Liver (tissue), 8 donors: ENCODE measurements at regions not wholly inside any gene's neighbourhood (a gene's known extent, or its start where the extent isn't known, plus 50 kb on each side); places are given as distances from the start of the nearest gene placed in this dataset.
A peak's percentile ranks its signal among the peaks of the same experiment; 100 is the strongest.

ENCODE experiments used
- DNase-seq: peaks from one replicate; pipeline ENCODE4 v3.0.0-alpha.2; 2017; ENCODE audit warnings: low spot score
- H3K27ac ChIP-seq, 2 donors: one replicate each; pipeline ENCODE4 v1.7.0; 2013; ENCODE audit warnings: inconsistent platforms in 2 of 2, low read length in 2 of 2, control low read depth in 1 of 2, low read depth in 1 of 2, mild to moderate bottlenecking in 1 of 2
- H3K27me3 ChIP-seq, 4 donors: one replicate each; pipeline versions ENCODE4 v1.6.1 to v1.7.0; 2013; ENCODE audit warnings: low read length in 3 of 4, inconsistent platforms in 1 of 4, mild to moderate bottlenecking in 1 of 4, moderate library complexity in 1 of 4; ENCODE audit not compliant: control insufficient read depth in 4 of 4, insufficient read depth in 4 of 4
- H3K36me3 ChIP-seq, 4 donors: one replicate each; pipeline versions ENCODE4 v1.6.1 to v1.7.0; 2013; ENCODE audit warnings: low read length in 3 of 4, mild to moderate bottlenecking in 3 of 4, low read depth in 1 of 4, moderate library complexity in 1 of 4; ENCODE audit not compliant: control insufficient read depth in 4 of 4, insufficient read depth in 3 of 4
- H3K4me1 ChIP-seq, 4 donors: one replicate each; pipeline versions ENCODE4 v1.6.1 to v1.7.0; 2013; ENCODE audit warnings: low read length in 3 of 4, mild to moderate bottlenecking in 3 of 4, moderate library complexity in 1 of 4; ENCODE audit not compliant: control insufficient read depth in 4 of 4, insufficient read depth in 4 of 4
- H3K4me3 ChIP-seq, 3 donors: one replicate each; pipeline versions ENCODE4 v1.6.1 to v1.7.0; 2013; ENCODE audit warnings: low read length in 3 of 3, control low read depth in 1 of 3, low read depth in 1 of 3, mild to moderate bottlenecking in 1 of 3
- H3K9ac ChIP-seq, 2 donors: one replicate each; pipeline ENCODE4 v1.7.0; 2013; ENCODE audit warnings: low read length in 2 of 2, mild to moderate bottlenecking in 2 of 2, moderate library complexity in 2 of 2, control low read depth in 1 of 2, low read depth in 1 of 2
- H3K9me3 ChIP-seq, 4 donors: one replicate each; pipeline versions ENCODE4 v1.6.1 to v1.7.0; 2013; ENCODE audit warnings: low read length in 3 of 4; ENCODE audit not compliant: control insufficient read depth in 4 of 4
- EGR1 ChIP-seq, 2 donors: IDR thresholded peaks; 2 replicates each; pipeline ENCODE4 v1.6.1; 2016 to 2018; ENCODE audit warnings: antibody characterized with exemption in 2 of 2, low read depth in 2 of 2
- FOXA1 ChIP-seq: IDR thresholded peaks from 2 replicates; pipeline ENCODE4 v1.6.1; 2016; ENCODE audit warnings: antibody characterized with exemption
- FOXA2 ChIP-seq: IDR thresholded peaks from 2 replicates; pipeline ENCODE4 v1.6.1; 2016; ENCODE audit warnings: antibody characterized with exemption
- GABPA ChIP-seq, 2 donors: IDR thresholded peaks in 1 of 2; conservative IDR thresholded peaks in 1 of 2; 2 replicates each; pipeline ENCODE4 v1.6.1; 2016; ENCODE audit warnings: antibody characterized with exemption in 2 of 2, mild to moderate bottlenecking in 1 of 2, moderate library complexity in 1 of 2
- HNF4A ChIP-seq, 2 donors: conservative IDR thresholded peaks; 2 replicates each; pipeline ENCODE4 v1.6.1; 2016; ENCODE audit warnings: antibody characterized with exemption in 2 of 2, mild to moderate bottlenecking in 2 of 2
- HNF4G ChIP-seq: IDR thresholded peaks from 2 replicates; pipeline ENCODE4 v1.6.1; 2016; ENCODE audit warnings: antibody characterized with exemption
- JUND ChIP-seq, 2 donors: IDR thresholded peaks; 2 replicates each; pipeline ENCODE4 v1.6.1; 2016; ENCODE audit warnings: antibody characterized with exemption in 2 of 2
- NR2F2 ChIP-seq: IDR thresholded peaks from 2 replicates; pipeline ENCODE4 v1.6.1; 2016; ENCODE audit warnings: antibody characterized with exemption
- RAD21 ChIP-seq, 2 donors: IDR thresholded peaks; 2 replicates each; pipeline ENCODE4 v1.6.1; 2016; ENCODE audit warnings: antibody characterized with exemption in 2 of 2, mild to moderate bottlenecking in 2 of 2
- RXRA ChIP-seq, 2 donors: IDR thresholded peaks; 2 replicates each; pipeline ENCODE4 v1.6.1; 2017 to 2018; ENCODE audit warnings: antibody characterized with exemption in 2 of 2, mild to moderate bottlenecking in 1 of 2
- SP1 ChIP-seq: IDR thresholded peaks from 2 replicates; pipeline ENCODE4 v1.6.1; 2018; ENCODE audit warnings: antibody characterized with exemption, mild to moderate bottlenecking
- TAF1 ChIP-seq: conservative IDR thresholded peaks from 2 replicates; pipeline ENCODE4 v1.6.1; 2016; ENCODE audit warnings: antibody characterized with exemption, mild to moderate bottlenecking
- YY1 ChIP-seq: IDR thresholded peaks from 2 replicates; pipeline ENCODE4 v1.6.1; 2016; ENCODE audit warnings: antibody characterized with exemption, mild to moderate bottlenecking
- WGBS: extraction: QIAGEN DNeasy Blood & Tissue Kit; methylation state at CpG from one replicate; pipeline ENCODE4 v1.1.7; 2013; 5-methylcytosine and 5-hydroxymethylcytosine counted together
- TF ChIP-seq, protein P1 (sequence below): fragments of 150-350 bp; IDR thresholded peaks from 2 replicates; pipeline ENCODE4 v1.5.1; 2017; ENCODE audit warnings: improper control_type of control experiment, low read depth, low read length; ENCODE audit not compliant: missing input control
- TF ChIP-seq, protein P2 (sequence below): IDR thresholded peaks from 2 replicates; pipeline ENCODE4 v1.6.1; 2016; ENCODE audit warnings: antibody characterized with exemption
- TF ChIP-seq, protein P3 (sequence below): IDR thresholded peaks from 2 replicates; pipeline ENCODE4 v1.6.1; 2016; ENCODE audit warnings: antibody characterized with exemption
- TF ChIP-seq, protein P4 (sequence below): IDR thresholded peaks from 2 replicates; pipeline ENCODE4 v1.6.1; 2016; ENCODE audit warnings: antibody characterized with exemption
- TF ChIP-seq, protein P5 (sequence below): IDR thresholded peaks from 2 replicates; pipeline ENCODE4 v1.6.1; 2016; ENCODE audit warnings: antibody characterized with exemption, mild to moderate bottlenecking
- donor health status: healthy.
- donor health status: healthy.
- donor health status: healthy.
- donor health status: healthy.
- donor health status: healthy.

DNA sequence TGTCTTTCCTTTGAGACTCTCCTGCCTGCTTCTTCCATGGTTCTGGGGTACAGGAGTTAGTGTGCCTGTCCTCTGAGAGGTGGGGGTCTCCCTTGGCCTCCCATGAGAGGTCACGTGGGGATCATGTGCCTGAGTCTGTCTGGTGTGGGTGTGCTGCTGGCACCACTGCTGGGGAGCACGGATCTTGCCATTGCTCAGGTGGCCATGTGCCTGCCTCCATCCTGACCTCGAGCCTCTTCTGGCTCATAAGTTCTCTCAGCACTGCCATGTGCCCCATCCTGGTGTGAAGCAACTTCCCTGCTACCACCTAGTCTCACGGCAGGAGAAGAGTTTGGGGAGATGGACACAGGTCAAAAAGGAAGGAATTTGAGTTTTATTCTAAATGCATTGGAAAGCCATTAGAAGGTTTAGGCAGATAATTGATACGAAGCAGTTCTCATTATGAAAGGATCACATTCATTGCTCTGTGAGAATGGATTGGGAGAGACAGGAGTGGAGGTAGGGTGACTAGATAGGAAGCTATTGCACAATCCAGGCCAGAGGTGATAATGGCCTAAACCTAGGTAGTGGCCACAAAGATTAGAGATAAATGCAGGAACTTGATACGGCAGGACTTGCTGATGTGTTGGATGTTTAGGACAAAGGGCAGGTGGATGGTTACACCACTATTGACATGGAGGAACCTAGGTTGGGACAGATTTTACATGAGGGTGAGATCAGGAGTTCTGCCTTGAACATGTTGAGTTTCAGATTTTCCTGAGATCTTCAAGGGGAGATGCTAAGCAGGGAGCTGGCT is 173.0 kb upstream of the RORA start:
- H3K27ac ChIP-seq, result peak overlapping the region; percentile 77 to 79

More for the DNA sequence above, 173.0 kb upstream of the RORA start:
- no peak overlapping the region for H3K4me3 ChIP-seq
- DNase-seq, result no peak
- H3K9me3 ChIP-seq, result no peaks in the 10 kb centered on the region
- WGBS, result 55% methylated on average over 6 of the region's 6 CpGs
- peaks cover 10 to 33% (median 24%) of the 10 kb centered on the region in 4 donors for H3K4me1 ChIP-seq
- H3K27me3 ChIP-seq, result no peaks in the 10 kb centered on the region
- no peaks in the 10 kb centered on the region for H3K36me3 ChIP-seq
- H3K9ac ChIP-seq, result no peak overlapping the region
- TF ChIP-seq HNF4A (conservative IDR thresholded peaks at IDR 0.05), result peak; percentile 99
- peak; percentile 93 for TF ChIP-seq FOXA2
- TF ChIP-seq TAF1, result no peak
- peak in 1 of 2 donors; percentile 56 for TF ChIP-seq GABPA (IDR thresholded peaks at IDR 0.05 in 1 of 2, conservative IDR thresholded peaks at IDR 0.05 in 1 of 2)
- TF ChIP-seq, protein P1, sequence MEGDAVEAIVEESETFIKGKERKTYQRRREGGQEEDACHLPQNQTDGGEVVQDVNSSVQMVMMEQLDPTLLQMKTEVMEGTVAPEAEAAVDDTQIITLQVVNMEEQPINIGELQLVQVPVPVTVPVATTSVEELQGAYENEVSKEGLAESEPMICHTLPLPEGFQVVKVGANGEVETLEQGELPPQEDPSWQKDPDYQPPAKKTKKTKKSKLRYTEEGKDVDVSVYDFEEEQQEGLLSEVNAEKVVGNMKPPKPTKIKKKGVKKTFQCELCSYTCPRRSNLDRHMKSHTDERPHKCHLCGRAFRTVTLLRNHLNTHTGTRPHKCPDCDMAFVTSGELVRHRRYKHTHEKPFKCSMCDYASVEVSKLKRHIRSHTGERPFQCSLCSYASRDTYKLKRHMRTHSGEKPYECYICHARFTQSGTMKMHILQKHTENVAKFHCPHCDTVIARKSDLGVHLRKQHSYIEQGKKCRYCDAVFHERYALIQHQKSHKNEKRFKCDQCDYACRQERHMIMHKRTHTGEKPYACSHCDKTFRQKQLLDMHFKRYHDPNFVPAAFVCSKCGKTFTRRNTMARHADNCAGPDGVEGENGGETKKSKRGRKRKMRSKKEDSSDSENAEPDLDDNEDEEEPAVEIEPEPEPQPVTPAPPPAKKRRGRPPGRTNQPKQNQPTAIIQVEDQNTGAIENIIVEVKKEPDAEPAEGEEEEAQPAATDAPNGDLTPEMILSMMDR, result no peak
- TF ChIP-seq, protein P2, sequence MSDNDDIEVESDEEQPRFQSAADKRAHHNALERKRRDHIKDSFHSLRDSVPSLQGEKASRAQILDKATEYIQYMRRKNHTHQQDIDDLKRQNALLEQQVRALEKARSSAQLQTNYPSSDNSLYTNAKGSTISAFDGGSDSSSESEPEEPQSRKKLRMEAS, result peak; percentile 97
- TF ChIP-seq, protein P3, sequence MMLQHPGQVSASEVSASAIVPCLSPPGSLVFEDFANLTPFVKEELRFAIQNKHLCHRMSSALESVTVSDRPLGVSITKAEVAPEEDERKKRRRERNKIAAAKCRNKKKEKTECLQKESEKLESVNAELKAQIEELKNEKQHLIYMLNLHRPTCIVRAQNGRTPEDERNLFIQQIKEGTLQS, result peak; percentile 80
- TF ChIP-seq EGR1 (IDR thresholded peaks at IDR 0.05; ENCODE audit: low read depth in 2 of 2), result peak in 1 of 2 donors; percentile 70
- peak; percentile 77 to 78 for TF ChIP-seq RAD21 (IDR thresholded peaks at IDR 0.05)
- TF ChIP-seq, protein P4, sequence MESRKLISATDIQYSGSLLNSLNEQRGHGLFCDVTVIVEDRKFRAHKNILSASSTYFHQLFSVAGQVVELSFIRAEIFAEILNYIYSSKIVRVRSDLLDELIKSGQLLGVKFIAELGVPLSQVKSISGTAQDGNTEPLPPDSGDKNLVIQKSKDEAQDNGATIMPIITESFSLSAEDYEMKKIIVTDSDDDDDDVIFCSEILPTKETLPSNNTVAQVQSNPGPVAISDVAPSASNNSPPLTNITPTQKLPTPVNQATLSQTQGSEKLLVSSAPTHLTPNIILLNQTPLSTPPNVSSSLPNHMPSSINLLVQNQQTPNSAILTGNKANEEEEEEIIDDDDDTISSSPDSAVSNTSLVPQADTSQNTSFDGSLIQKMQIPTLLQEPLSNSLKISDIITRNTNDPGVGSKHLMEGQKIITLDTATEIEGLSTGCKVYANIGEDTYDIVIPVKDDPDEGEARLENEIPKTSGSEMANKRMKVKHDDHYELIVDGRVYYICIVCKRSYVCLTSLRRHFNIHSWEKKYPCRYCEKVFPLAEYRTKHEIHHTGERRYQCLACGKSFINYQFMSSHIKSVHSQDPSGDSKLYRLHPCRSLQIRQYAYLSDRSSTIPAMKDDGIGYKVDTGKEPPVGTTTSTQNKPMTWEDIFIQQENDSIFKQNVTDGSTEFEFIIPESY, result peak; percentile 91
- peak; percentile 82 to 89 for TF ChIP-seq JUND (IDR thresholded peaks at IDR 0.05)
- peak; percentile 97 for TF ChIP-seq YY1
- TF ChIP-seq, protein P5, sequence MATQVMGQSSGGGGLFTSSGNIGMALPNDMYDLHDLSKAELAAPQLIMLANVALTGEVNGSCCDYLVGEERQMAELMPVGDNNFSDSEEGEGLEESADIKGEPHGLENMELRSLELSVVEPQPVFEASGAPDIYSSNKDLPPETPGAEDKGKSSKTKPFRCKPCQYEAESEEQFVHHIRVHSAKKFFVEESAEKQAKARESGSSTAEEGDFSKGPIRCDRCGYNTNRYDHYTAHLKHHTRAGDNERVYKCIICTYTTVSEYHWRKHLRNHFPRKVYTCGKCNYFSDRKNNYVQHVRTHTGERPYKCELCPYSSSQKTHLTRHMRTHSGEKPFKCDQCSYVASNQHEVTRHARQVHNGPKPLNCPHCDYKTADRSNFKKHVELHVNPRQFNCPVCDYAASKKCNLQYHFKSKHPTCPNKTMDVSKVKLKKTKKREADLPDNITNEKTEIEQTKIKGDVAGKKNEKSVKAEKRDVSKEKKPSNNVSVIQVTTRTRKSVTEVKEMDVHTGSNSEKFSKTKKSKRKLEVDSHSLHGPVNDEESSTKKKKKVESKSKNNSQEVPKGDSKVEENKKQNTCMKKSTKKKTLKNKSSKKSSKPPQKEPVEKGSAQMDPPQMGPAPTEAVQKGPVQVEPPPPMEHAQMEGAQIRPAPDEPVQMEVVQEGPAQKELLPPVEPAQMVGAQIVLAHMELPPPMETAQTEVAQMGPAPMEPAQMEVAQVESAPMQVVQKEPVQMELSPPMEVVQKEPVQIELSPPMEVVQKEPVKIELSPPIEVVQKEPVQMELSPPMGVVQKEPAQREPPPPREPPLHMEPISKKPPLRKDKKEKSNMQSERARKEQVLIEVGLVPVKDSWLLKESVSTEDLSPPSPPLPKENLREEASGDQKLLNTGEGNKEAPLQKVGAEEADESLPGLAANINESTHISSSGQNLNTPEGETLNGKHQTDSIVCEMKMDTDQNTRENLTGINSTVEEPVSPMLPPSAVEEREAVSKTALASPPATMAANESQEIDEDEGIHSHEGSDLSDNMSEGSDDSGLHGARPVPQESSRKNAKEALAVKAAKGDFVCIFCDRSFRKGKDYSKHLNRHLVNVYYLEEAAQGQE, result peak; percentile 74
- peak; percentile 100 for TF ChIP-seq SP1
- TF ChIP-seq NR2F2, result peak; percentile 58
- peak; percentile 96 to 99 for TF ChIP-seq RXRA (IDR thresholded peaks at IDR 0.05)
- peak; percentile 95 for TF ChIP-seq HNF4G
- peak; percentile 90 for TF ChIP-seq FOXA1
